HepG2 (cell line): ENCODE measurements at regions not wholly inside any gene's neighbourhood (a gene's known extent, or its start where the extent isn't known, plus 50 kb on each side); places are given as distances from the start of the nearest gene placed in this dataset.

ENCODE experiments used
- AHDC1 ChIP-seq: sonication (generic); formaldehyde crosslinking; IDR thresholded peaks from 2 replicates; pipeline ENCODE4 v1.5.1; 2020; ENCODE audit warnings: mild to moderate bottlenecking, missing genetic modification reagents, borderline replicate concordance
- CBFB ChIP-seq: sonication (generic); formaldehyde crosslinking; IDR thresholded peaks from 2 replicates; pipeline ENCODE4 v1.4.0; 2020; ENCODE audit warnings: missing genetic modification reagents
- GLI4 ChIP-seq: sonication (generic); formaldehyde crosslinking; IDR thresholded peaks from 2 replicates; pipeline ENCODE4 v1.5.1; 2020; ENCODE audit warnings: missing genetic modification reagents, mild to moderate bottlenecking, moderate library complexity, borderline replicate concordance
- IKZF5 ChIP-seq: IDR thresholded peaks from 2 replicates; pipeline ENCODE4 v1.6.1; 2018; ENCODE audit warnings: missing genetic modification reagents, mild to moderate bottlenecking, missing compliant biosample characterization
- MTERF4 ChIP-seq: sonication (generic); formaldehyde crosslinking; IDR thresholded peaks from 2 replicates; pipeline ENCODE4 v1.8.0; 2023; ENCODE audit warnings: mild to moderate bottlenecking, missing genetic modification reagents
- PRMT3 ChIP-seq: sonication (generic); formaldehyde crosslinking; IDR thresholded peaks from 2 replicates; pipeline ENCODE4 v1.8.1; 2022; ENCODE audit warnings: low read depth, mild to moderate bottlenecking, moderate library complexity, missing genetic modification reagents, borderline replicate concordance
- REPIN1 ChIP-seq: sonication (generic); formaldehyde crosslinking; IDR thresholded peaks from 2 replicates; pipeline ENCODE4 v1.8.0; 2022; ENCODE audit warnings: missing genetic modification reagents, low read depth, mild to moderate bottlenecking, borderline replicate concordance
- SNAPC2 ChIP-seq: sonication (generic); formaldehyde crosslinking; IDR thresholded peaks from 2 replicates; pipeline ENCODE4 v1.8.1; 2022; ENCODE audit warnings: mild to moderate bottlenecking, missing genetic modification reagents
- TFDP1 ChIP-seq: IDR thresholded peaks from 2 replicates; pipeline ENCODE4 v1.6.1; 2016; ENCODE audit warnings: missing compliant biosample characterization, missing genetic modification reagents, borderline replicate concordance
- ZNF143 ChIP-seq: sonication (generic); formaldehyde crosslinking; IDR thresholded peaks from 2 replicates; pipeline ENCODE4 v1.4.0; 2020; ENCODE audit warnings: missing genetic modification reagents
- ZNF234 ChIP-seq: sonication (generic); formaldehyde crosslinking; conservative IDR thresholded peaks from 2 replicates; pipeline ENCODE4 v1.5.1; 2020; ENCODE audit warnings: mild to moderate bottlenecking, missing genetic modification reagents
- ZNF296 ChIP-seq: sonication (generic); formaldehyde crosslinking; conservative IDR thresholded peaks from 2 replicates; pipeline ENCODE4 v1.5.0; 2020; ENCODE audit warnings: mild to moderate bottlenecking, missing genetic modification reagents
- ZNF343 ChIP-seq: sonication (generic); formaldehyde crosslinking; IDR thresholded peaks from 2 replicates; pipeline ENCODE4 v1.4.0; 2020; ENCODE audit warnings: mild to moderate bottlenecking, missing genetic modification reagents
- ZNF430 ChIP-seq: sonication (generic); formaldehyde crosslinking; IDR thresholded peaks from 2 replicates; pipeline ENCODE4 v1.9.0; 2021; ENCODE audit warnings: mild to moderate bottlenecking, missing genetic modification reagents
- ZNF441 ChIP-seq: sonication (generic); formaldehyde crosslinking; IDR thresholded peaks from 2 replicates; pipeline ENCODE4 v1.7.0; 2021; ENCODE audit warnings: missing genetic modification reagents, borderline replicate concordance
- ZNF552 ChIP-seq: sonication (generic); formaldehyde crosslinking; IDR thresholded peaks from 2 replicates; pipeline ENCODE4 v1.9.0; 2022; ENCODE audit warnings: missing genetic modification reagents, mild to moderate bottlenecking, borderline replicate concordance
- ZNF576 ChIP-seq: sonication (generic); formaldehyde crosslinking; IDR thresholded peaks from 2 replicates; pipeline ENCODE4 v1.4.0; 2020; ENCODE audit warnings: mild to moderate bottlenecking, missing genetic modification reagents
- ZNF615 ChIP-seq: sonication (generic); formaldehyde crosslinking; IDR thresholded peaks from 2 replicates; pipeline ENCODE4 v1.5.0; 2020; ENCODE audit warnings: mild to moderate bottlenecking, missing genetic modification reagents, borderline replicate concordance
- ZSCAN29 ChIP-seq: sonication (generic); formaldehyde crosslinking; conservative IDR thresholded peaks from 2 replicates; pipeline ENCODE4 v1.4.0; 2020; ENCODE audit warnings: mild to moderate bottlenecking, missing genetic modification reagents

- TF ChIP-seq ZNF343 (CRISPR knock-in tag) (no peak), ZNF552 (CRISPR knock-in tag) (no peak), ZNF296 (CRISPR knock-in tag) (no peak), REPIN1 (CRISPR knock-in tag) (no peak), ZNF234 (CRISPR knock-in tag) (no peak), GLI4 (no peak), ZNF441 (CRISPR knock-in tag) (no peak), AHDC1 (CRISPR knock-in tag) (peak; percentile 62; the same call in 1 of the 2 replicates), CBFB (CRISPR knock-in tag) (no peak), ZNF615 (CRISPR knock-in tag) (no peak), SNAPC2 (CRISPR knock-in tag) (no peak), ZNF576 (CRISPR knock-in tag) (no peak), PRMT3 (CRISPR knock-in tag) (no peak), IKZF5 (CRISPR knock-in tag) (peak; percentile 22; the same call in 1 of the 2 replicates), ZSCAN29 (CRISPR knock-in tag) (no peak), TFDP1 (no peak), MTERF4 (CRISPR knock-in tag) (no peak), ZNF143 (CRISPR knock-in tag) (no peak), ZNF430 (no peak)
Observed at GRCh38 chr5:29780401-29780800, 1413.1 kb upstream of the CDH6 start (continued).
